ENCODE measurements at regions not wholly inside any gene's neighbourhood (a gene's known extent, or its start where the extent isn't known, plus 50 kb on each side); places are given as distances from the start of the nearest gene placed in this dataset.

DNA sequence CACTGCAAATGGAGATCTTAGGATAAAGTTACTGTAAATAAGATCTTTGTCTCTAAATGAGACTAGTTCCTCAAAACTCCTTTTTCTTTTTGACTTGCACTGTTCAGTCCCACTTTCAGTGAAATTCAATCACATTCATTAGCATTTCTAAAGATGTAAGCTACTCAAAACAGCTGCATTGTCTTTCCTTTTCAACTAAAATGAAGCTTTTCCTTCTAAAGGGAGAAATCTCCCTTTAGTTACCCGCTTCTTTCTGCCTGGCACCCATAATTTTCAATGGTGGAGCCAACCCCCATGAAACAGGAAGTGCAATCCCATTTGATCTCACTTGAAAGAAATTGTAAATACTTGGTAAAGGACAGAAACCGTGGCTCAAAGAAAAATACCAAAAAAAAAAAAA, 387.4 kb upstream of the PKN2 start:
- DNase-seq (ENCODE audit: low read depth, low spot score) (no peak), ATAC-seq (no peak)
- Histone ChIP-seq H3K4me1 (ENCODE audit: control insufficient read depth, insufficient read depth, low read length) (no peaks in the 10 kb centered on the region), H3K36me3 (ENCODE audit: control insufficient read depth, insufficient read depth, low read length) (no peaks in the 10 kb centered on the region), H3K27ac (ENCODE audit: low read length) (no peak overlapping the region), H3K27me3 (ENCODE audit: control insufficient read depth, insufficient read depth, low read length) (no peaks in the 10 kb centered on the region; the same call in 1 of the 2 replicates), H3K4me3 (ENCODE audit: low read depth in 2 of 2, low read length in 2 of 2) (no peak overlapping the region), H3K9me3 (ENCODE audit: control insufficient read depth, insufficient read depth, low read depth, low read length) (no peaks in the 10 kb centered on the region)
- BruUV-seq (replicated peaks), result no TSS peak
- intact Hi-C loops (cut with micrococcal nuclease; ENCODE audit: unreplicated experiment) (no loop called here), in situ Hi-C loops (cut with HindIII; ENCODE audit: low pct_unique_long_range_greater_than_20kb, low sequenced_read_pairs) (no loop called here)
- POLR2A ChIA-PET, result no interaction called here
- no peak for TF ChIP-seq TCF7L2 (IDR thresholded peaks at IDR 0.05; ENCODE audit: low read depth, low read length)
- TF ChIP-seq SIN3A (IDR thresholded peaks at IDR 0.05; ENCODE audit: borderline replicate concordance, insufficient read depth, low read depth, low read length), result no peak
- TF ChIP-seq POLR2AphosphoS5 (IDR thresholded peaks at IDR 0.05; ENCODE audit: low read depth, low read length), result no peak
- TF ChIP-seq, protein P1, sequence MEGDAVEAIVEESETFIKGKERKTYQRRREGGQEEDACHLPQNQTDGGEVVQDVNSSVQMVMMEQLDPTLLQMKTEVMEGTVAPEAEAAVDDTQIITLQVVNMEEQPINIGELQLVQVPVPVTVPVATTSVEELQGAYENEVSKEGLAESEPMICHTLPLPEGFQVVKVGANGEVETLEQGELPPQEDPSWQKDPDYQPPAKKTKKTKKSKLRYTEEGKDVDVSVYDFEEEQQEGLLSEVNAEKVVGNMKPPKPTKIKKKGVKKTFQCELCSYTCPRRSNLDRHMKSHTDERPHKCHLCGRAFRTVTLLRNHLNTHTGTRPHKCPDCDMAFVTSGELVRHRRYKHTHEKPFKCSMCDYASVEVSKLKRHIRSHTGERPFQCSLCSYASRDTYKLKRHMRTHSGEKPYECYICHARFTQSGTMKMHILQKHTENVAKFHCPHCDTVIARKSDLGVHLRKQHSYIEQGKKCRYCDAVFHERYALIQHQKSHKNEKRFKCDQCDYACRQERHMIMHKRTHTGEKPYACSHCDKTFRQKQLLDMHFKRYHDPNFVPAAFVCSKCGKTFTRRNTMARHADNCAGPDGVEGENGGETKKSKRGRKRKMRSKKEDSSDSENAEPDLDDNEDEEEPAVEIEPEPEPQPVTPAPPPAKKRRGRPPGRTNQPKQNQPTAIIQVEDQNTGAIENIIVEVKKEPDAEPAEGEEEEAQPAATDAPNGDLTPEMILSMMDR (IDR thresholded peaks at IDR 0.05), result no peak
- TF ChIP-seq REST (IDR thresholded peaks at IDR 0.05; ENCODE audit: insufficient read depth in 1 of 2, low read depth in 2 of 2, low read length in 1 of 2), result no peak
- CTCF ChIA-PET, result interaction anchor here (0.7 kb wide), 1 partner anchor 182 kb away, joined by 6 read pairs; no protein-coding TSS in a partner anchor

- in situ Hi-C loops (cut with HindIII; ENCODE audit: low pct_unique_long_range_greater_than_20kb, low sequenced_read_pairs), result no loop called here
- Histone ChIP-seq H3K27ac (ENCODE audit: low read length) (no peak overlapping the region), H3K36me3 (ENCODE audit: control insufficient read depth, insufficient read depth, low read length) (no peaks in the 10 kb centered on the region), H3K27me3 (ENCODE audit: control insufficient read depth, insufficient read depth, low read length) (no peaks in the 10 kb centered on the region; the same call in 1 of the 2 replicates), H3K4me1 (ENCODE audit: control insufficient read depth, insufficient read depth, low read length) (no peaks in the 10 kb centered on the region), H3K9me3 (ENCODE audit: control insufficient read depth, insufficient read depth, low read depth, low read length) (no peaks in the 10 kb centered on the region), H3K4me3 (ENCODE audit: low read depth in 2 of 2, low read length in 2 of 2) (no peak overlapping the region)
- ChIA-PET POLR2A (no interaction called here), CTCF (no interaction called here)
- intact Hi-C loops (cut with micrococcal nuclease; ENCODE audit: unreplicated experiment), result no loop called here
- no TSS peak for BruUV-seq (replicated peaks)
- TF ChIP-seq, protein P1 (IDR thresholded peaks at IDR 0.05), result no peak
- no peak for TF ChIP-seq SIN3A (IDR thresholded peaks at IDR 0.05; ENCODE audit: borderline replicate concordance, insufficient read depth, low read depth, low read length)
- TF ChIP-seq POLR2AphosphoS5 (IDR thresholded peaks at IDR 0.05; ENCODE audit: low read depth, low read length), result no peak
- TF ChIP-seq TCF7L2 (IDR thresholded peaks at IDR 0.05; ENCODE audit: low read depth, low read length), result no peak
- no peak for TF ChIP-seq REST (IDR thresholded peaks at IDR 0.05; ENCODE audit: insufficient read depth in 1 of 2, low read depth in 2 of 2, low read length in 1 of 2)
- DNase-seq (ENCODE audit: low read depth, low spot score) (no peak), ATAC-seq (no peak)
Measured at GRCh38 chr1:88298506-88298905, 385.6 kb upstream of the PKN2 start.

Data from Panc1 (cell line).